ENCODE measurements at regions not wholly inside any gene's neighbourhood (a gene's known extent, or its start where the extent isn't known, plus 50 kb on each side); places are given as distances from the start of the nearest gene placed in this dataset.

- DNase-seq (ENCODE audit: low read depth): no peak
These were observed 83.5 kb downstream of the VCY1B start for GRCh38 chrY:14139521-14139920.

- DNase-seq (ENCODE audit: low read depth): no peak
These were observed 89.6 kb downstream of the VCY1B start for GRCh38 chrY:14145614-14146013.

- DNase-seq (ENCODE audit: low read depth): no peak
These were observed 126.7 kb downstream of the VCY1B start for GRCh38 chrY:14182776-14183175.

- DNase-seq (ENCODE audit: low read depth): no peak
These were observed 166.0 kb downstream of the VCY1B start for GRCh38 chrY:14222014-14222413.

- DNase-seq (ENCODE audit: low read depth): no peak
These were observed 175.7 kb downstream of the VCY1B start for GRCh38 chrY:14231703-14232102.

- DNase-seq (ENCODE audit: low read depth): no peak
These were observed 179.0 kb downstream of the VCY1B start for GRCh38 chrY:14235070-14235469.

GRCh38 chrY:14238277-14238676, 182.2 kb downstream of the VCY1B start:
- DNase-seq (ENCODE audit: low read depth): no peak

GRCh38 chrY:14246948-14247347, 190.9 kb downstream of the VCY1B start:
- DNase-seq (ENCODE audit: low read depth): no peak

- no peak for DNase-seq (ENCODE audit: low read depth)
These were observed 193.0 kb downstream of the VCY1B start for GRCh38 chrY:14248878-14249576.

GRCh38 chrY:14255965-14256816, 200.2 kb downstream of the VCY1B start:
- DNase-seq (ENCODE audit: low read depth): no peak

GRCh38 chrY:14256817-14257168, 200.8 kb downstream of the VCY1B start:
- no peak for DNase-seq (ENCODE audit: low read depth)

GRCh38 chrY:14277029-14277428, 221.0 kb downstream of the VCY1B start:
- DNase-seq (ENCODE audit: low read depth): no peak

GRCh38 chrY:14290656-14291375, 233.5 kb upstream of the NLGN4Y start:
- DNase-seq (ENCODE audit: low read depth): no peak

GRCh38 chrY:14292382-14292781, 231.9 kb upstream of the NLGN4Y start:
- DNase-seq (ENCODE audit: low read depth): no peak

- no peak for DNase-seq (ENCODE audit: low read depth)
These were observed 223.6 kb upstream of the NLGN4Y start for GRCh38 chrY:14300775-14301174.

GRCh38 chrY:14301552-14301951, 222.8 kb upstream of the NLGN4Y start:
- DNase-seq (ENCODE audit: low read depth): peak; percentile 7

- no peak for DNase-seq (ENCODE audit: low read depth)
These were observed 195.5 kb upstream of the NLGN4Y start for GRCh38 chrY:14328677-14329345.

- DNase-seq (ENCODE audit: low read depth): no peak
These were observed 194.0 kb upstream of the NLGN4Y start for GRCh38 chrY:14330362-14330761.

GRCh38 chrY:14339524-14339923, 184.8 kb upstream of the NLGN4Y start:
- no peak for DNase-seq (ENCODE audit: low read depth)

- DNase-seq (ENCODE audit: low read depth): peak; percentile 37
These were observed 183.7 kb upstream of the NLGN4Y start for GRCh38 chrY:14340459-14341143.

GRCh38 chrY:14344648-14345333, 179.5 kb upstream of the NLGN4Y start:
- DNase-seq (ENCODE audit: low read depth): peak; percentile 20
